Psoas muscle (tissue), 7 donors: ENCODE measurements at regions not wholly inside any gene's neighbourhood (a gene's known extent, or its start where the extent isn't known, plus 50 kb on each side); places are given as distances from the start of the nearest gene placed in this dataset.

ENCODE experiments used
- ATAC-seq, 4 donors: fragments of 200-7000 bp; cut with Tn5 transposase; one replicate each; pipeline ENCODE4 v1.9.1; 2020; ENCODE audit warnings: moderate library complexity in 3 of 4, mild to moderate bottlenecking in 2 of 4
- DNase-seq, 2 donors: peaks; one replicate each; pipeline ENCODE4 v3.0.0-alpha.2; 2020
- H3K27ac ChIP-seq: fragments of 200-600 bp; one replicate; pipeline ENCODE4 v1.8.0; 2022
- H3K27me3 ChIP-seq, 3 donors: fragments of 200-600 bp in 1 of 3; one replicate each; pipeline versions ENCODE4 v1.6.1 to v1.8.0; 2013 to 2022; ENCODE audit warnings: low read length in 2 of 3, mild to moderate bottlenecking in 2 of 3, moderate library complexity in 1 of 3; ENCODE audit not compliant: insufficient read depth in 3 of 3
- H3K36me3 ChIP-seq, 2 donors: fragments of 200-600 bp in 1 of 2; one replicate each; pipeline versions ENCODE4 v1.6.1 to v1.8.0; 2013 to 2022; ENCODE audit warnings: low read depth in 1 of 2, mild to moderate bottlenecking in 1 of 2, moderate library complexity in 1 of 2; ENCODE audit not compliant: insufficient read depth in 1 of 2
- H3K4me1 ChIP-seq: fragments of 200-600 bp; one replicate; pipeline ENCODE4 v1.8.0; 2022
- H3K4me3 ChIP-seq: fragments of 200-600 bp; one replicate; pipeline ENCODE4 v1.8.0; 2022; ENCODE audit warnings: mild to moderate bottlenecking
- H3K9me3 ChIP-seq: fragments of 200-600 bp; one replicate; pipeline ENCODE4 v1.8.0; 2022
- CTCF ChIP-seq: fragments of 200-600 bp; IDR thresholded peaks from one replicate; pipeline ENCODE4 v1.8.0; 2022; ENCODE audit warnings: antibody characterized with exemption
- WGBS, 3 donors: extraction: QIAGEN DNeasy Blood & Tissue Kit; methylation state at CpG; one replicate each; pipeline versions ENCODE4 v1.1.6 to v1.1.7; 2013; 5-methylcytosine and 5-hydroxymethylcytosine counted together
- intact Hi-C, 2 donors: fragments of 100-400 bp; cut with DNase I; formaldehyde crosslinking; loops; one replicate each; pipeline versions ENCODE4 v1.11.0 to v1.14.2; 2022
- donor health status: healthy with polysubstance abuse.
- donor health status: DM: no; HTN: no; CAD: no; lungs with moderate emphysema.
- donor health status: Bipolar disorder and iron deficiency.
- donor health status: healthy.
- donor health status: DM: yes; HTN: yes; CAD: no.
- donor health status: DM: no; HTN: no; CAD: no.
- donor health status: DM: yes; HTN: yes; CAD: no.

- no peak for TF ChIP-seq CTCF
- no peaks in the 10 kb centered on the region for H3K4me1 ChIP-seq
- DNase-seq: no peak
- WGBS, 3 donors: 31 to 43% (median 42%) methylated on average over 3 of the region's 3 CpGs
- H3K27ac ChIP-seq: no peak overlapping the region
- H3K36me3 ChIP-seq: no peaks in the 10 kb centered on the region
- H3K4me3 ChIP-seq: no peak overlapping the region
- no peaks in the 10 kb centered on the region for H3K9me3 ChIP-seq
- ATAC-seq: no peak
- H3K27me3 ChIP-seq: no peaks in the 10 kb centered on the region
- intact Hi-C loops: no loop called here
Observed at GRCh38 chr14:82778601-82779000, 1244.9 kb upstream of the SEL1L start.

- Histone ChIP-seq H3K4me1 (no peaks in the 10 kb centered on the region), H3K27ac (no peak overlapping the region), H3K27me3 (no peaks in the 10 kb centered on the region), H3K36me3 (no peaks in the 10 kb centered on the region), H3K9me3 (no peaks in the 10 kb centered on the region), H3K4me3 (no peak overlapping the region)
- ATAC-seq: no peak
- no peak for DNase-seq
- no peak for TF ChIP-seq CTCF
- intact Hi-C loops: no loop called here
- WGBS, 3 donors: 77 to 82% (median 77%) methylated on average over 4 of the region's 4 CpGs
Observed at GRCh38 chr14:82779301-82779700, 1245.6 kb upstream of the SEL1L start.

GRCh38 chr14:82785756-82786482, 1252.3 kb upstream of the SEL1L start:
- WGBS, 3 donors: 12 to 15% (median 15%) methylated on average over 1 of the region's 1 CpG
- ATAC-seq: no peak
- no peak overlapping the region for H3K4me3 ChIP-seq
- no peak for DNase-seq
- no peaks in the 10 kb centered on the region for H3K9me3 ChIP-seq
- no peak overlapping the region for H3K27ac ChIP-seq
- no peaks in the 10 kb centered on the region for H3K36me3 ChIP-seq
- no peaks in the 10 kb centered on the region for H3K4me1 ChIP-seq
- no peak for TF ChIP-seq CTCF
- intact Hi-C loops: no loop called here
- H3K27me3 ChIP-seq: no peaks in the 10 kb centered on the region

DNA sequence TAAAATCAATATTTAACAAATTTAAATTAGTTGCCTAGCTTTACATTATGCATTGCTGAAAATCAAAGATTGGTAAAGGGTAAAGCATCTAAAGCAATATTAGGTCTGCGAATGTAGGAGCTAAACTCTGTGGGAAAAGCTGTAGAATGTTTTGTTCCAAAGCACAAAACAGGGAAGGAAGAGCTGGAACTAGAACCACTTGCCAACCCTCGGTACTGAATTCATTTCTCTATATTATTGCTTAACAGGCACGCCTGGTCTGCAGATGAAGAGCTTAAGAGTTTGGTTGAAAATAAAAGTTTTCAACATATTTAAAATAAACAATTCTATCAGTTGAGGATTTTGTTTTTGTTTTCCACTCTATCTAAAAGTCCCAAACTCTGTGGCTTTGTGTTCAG, 1252.8 kb upstream of the SEL1L start:
- Histone ChIP-seq H3K4me3 (no peak overlapping the region), H3K27me3 (no peaks in the 10 kb centered on the region), H3K4me1 (no peaks in the 10 kb centered on the region), H3K9me3 (no peaks in the 10 kb centered on the region), H3K36me3 (no peaks in the 10 kb centered on the region), H3K27ac (no peak overlapping the region)
- intact Hi-C loops: no loop called here
- WGBS, 3 donors: 58 to 66% (median 64%) methylated on average over 3 of the region's 3 CpGs
- DNase-seq: no peak
- no peak for ATAC-seq
- no peak for TF ChIP-seq CTCF

GRCh38 chr14:82796086-82796485, 1262.4 kb upstream of the SEL1L start:
- no peaks in the 10 kb centered on the region for H3K27me3 ChIP-seq
- DNase-seq: no peak
- no peaks in the 10 kb centered on the region for H3K4me1 ChIP-seq
- H3K4me3 ChIP-seq: no peak overlapping the region
- intact Hi-C loops: no loop called here
- ATAC-seq: no peak
- TF ChIP-seq CTCF: no peak
- WGBS, 3 donors: 73 to 80% (median 77%) methylated on average over 4 of the region's 4 CpGs
- H3K27ac ChIP-seq: no peak overlapping the region
- H3K9me3 ChIP-seq: no peaks in the 10 kb centered on the region
- H3K36me3 ChIP-seq: no peaks in the 10 kb centered on the region
